Astrocyte of the spinal cord (primary cell): ENCODE measurements at regions not wholly inside any gene's neighbourhood (a gene's known extent, or its start where the extent isn't known, plus 50 kb on each side); places are given as distances from the start of the nearest gene placed in this dataset.
"Not testable (repeated sequence)": the region's sequence is repeated elsewhere in the genome, so short reads cannot be mapped to it uniquely, and the experiment has no call there.

Source experiments
- DNase-seq: peaks from one replicate; pipeline ENCODE4 v3.0.0; 2011; ENCODE audit warnings: low read depth, low spot score
- H3K4me3 ChIP-seq: 2 replicates; pipeline ENCODE4 v1.5.1; 2011; ENCODE audit warnings: low read depth, mild to moderate bottlenecking, low read length, moderate library complexity
- CTCF ChIP-seq: IDR thresholded peaks from 2 replicates; pipeline ENCODE4 v1.5.1; 2012; ENCODE audit warnings: low read depth, mild to moderate bottlenecking, low read length, inconsistent platforms
- in situ Hi-C: cut with HindIII; loops from 2 replicates; pipeline ENCODE4 v1.10.0; 2017; ENCODE audit warnings: low sequenced_read_pairs

GRCh38 chr10:64416011-64416410, 894.8 kb downstream of the REEP3 start:
- H3K4me3 ChIP-seq = no peak overlapping the region
- no peak for TF ChIP-seq CTCF
- DNase-seq = no peak
- in situ Hi-C loops = no loop called here

DNA sequence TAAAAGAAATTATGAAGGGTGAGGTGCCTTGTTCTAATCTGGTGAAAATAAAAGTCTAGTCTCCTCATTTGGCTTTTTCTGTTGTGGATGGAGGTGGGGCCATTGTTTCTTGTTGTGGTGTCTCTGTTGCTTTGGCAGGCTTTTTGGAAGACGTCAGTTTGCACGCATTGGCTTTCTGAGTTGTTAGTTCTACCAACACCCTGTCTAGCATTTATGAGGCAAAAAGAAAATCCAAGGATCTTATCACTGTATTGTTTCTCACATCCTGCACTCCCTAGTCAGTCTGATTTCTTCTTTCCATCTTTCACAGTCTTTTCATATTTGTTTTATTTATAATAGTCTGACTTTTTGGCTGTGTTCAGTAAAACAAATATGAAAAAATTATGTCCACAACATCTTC, 898.3 kb downstream of the REEP3 start:
- DNase-seq = no peak
- TF ChIP-seq CTCF = no peak
- H3K4me3 ChIP-seq = no peak overlapping the region
- in situ Hi-C loops = no loop called here

- DNase-seq = no peak
- H3K4me3 ChIP-seq = no peak overlapping the region
- in situ Hi-C loops = no loop called here
- no peak for TF ChIP-seq CTCF
Measured at GRCh38 chr10:64426745-64427144, 905.5 kb downstream of the REEP3 start.

GRCh38 chr10:64430690-64431323, 909.6 kb downstream of the REEP3 start:
- no peak overlapping the region for H3K4me3 ChIP-seq
- TF ChIP-seq CTCF = peak; percentile 21
- in situ Hi-C loops = no loop called here
- peak; percentile 1 for DNase-seq

DNA sequence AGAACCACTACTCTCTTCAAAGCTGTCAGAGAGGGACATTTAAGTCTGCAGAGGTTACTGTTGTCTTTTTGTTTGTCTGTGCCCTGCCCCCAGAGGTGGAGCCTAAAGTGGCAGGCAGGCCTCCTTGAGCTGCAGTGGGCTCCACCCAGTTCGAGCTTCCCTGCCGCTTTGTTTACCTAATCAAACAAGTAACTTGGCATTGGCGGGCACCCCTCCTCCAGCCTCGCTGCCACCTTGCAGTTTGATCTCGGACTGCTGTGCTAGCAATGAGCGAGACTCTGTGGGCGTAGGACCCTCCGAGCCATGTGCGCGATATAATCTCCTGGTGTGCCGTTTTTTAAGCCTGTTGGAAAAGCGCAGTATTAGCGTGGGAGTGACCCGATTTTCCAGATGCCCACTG, 920.7 kb downstream of the REEP3 start:
- in situ Hi-C loops = not testable (repeated sequence)

DNA sequence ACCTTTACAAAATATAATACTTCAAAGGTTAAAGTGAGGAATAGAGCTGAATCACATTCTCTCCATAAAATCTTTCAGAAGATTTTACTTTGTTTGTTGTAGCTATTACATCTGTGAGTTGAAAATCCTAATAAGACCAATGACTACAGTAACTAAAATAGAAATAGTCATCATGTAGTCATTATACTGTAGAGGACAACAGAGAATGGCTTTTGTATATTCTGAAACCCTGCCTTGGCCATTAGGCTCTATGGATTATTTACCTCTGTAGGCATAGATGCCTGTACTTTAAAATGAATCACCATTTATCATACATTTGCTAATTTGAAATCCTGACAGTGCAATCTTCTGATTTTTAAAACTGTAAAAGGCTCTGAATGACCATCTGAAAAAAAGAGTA, 923.0 kb downstream of the REEP3 start:
- no peak for TF ChIP-seq CTCF
- H3K4me3 ChIP-seq = no peak overlapping the region
- DNase-seq = no peak
- in situ Hi-C loops = no loop called here

More for the DNA sequence above, 920.7 kb downstream of the REEP3 start:
- not testable (repeated sequence) for H3K4me3 ChIP-seq, DNase-seq

DNA sequence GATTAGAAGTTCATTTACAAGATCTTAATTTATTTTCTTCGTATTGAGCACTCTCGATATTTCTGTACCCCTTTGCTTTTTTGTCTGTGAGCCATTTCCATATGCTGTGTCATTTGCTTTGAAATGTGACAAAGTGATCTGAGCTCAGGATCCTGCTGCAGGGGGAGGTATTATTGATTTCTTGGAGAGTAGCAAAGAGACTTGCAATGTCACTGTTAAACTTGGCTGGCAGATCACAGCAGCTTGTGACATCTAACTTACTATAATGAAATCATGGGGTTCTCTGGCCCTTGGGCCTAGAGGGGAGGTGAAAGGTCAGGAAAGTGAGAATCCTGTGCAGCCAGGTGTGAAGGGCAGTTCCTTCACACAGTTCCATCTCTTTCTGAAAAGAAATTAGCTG, 923.4 kb downstream of the REEP3 start:
- no peak overlapping the region for H3K4me3 ChIP-seq
- no peak for DNase-seq
- no peak for TF ChIP-seq CTCF
- in situ Hi-C loops = no loop called here
